Right lobe of liver (tissue), 4 donors: ENCODE measurements at regions not wholly inside any gene's neighbourhood (a gene's known extent, or its start where the extent isn't known, plus 50 kb on each side); places are given as distances from the start of the nearest gene placed in this dataset.

Source experiments
- CTCF ChIP-seq, 4 donors: fragments of 200-600 bp in 3 of 4; fragments of 450-650 bp in 1 of 4; IDR thresholded peaks; one replicate each; pipeline versions ENCODE4 v1.5.1 to v1.8.0; 2016 to 2022; ENCODE audit warnings: antibody characterized with exemption in 4 of 4, mild to moderate bottlenecking in 2 of 4
- POLR2A ChIP-seq: fragments of 450-650 bp; IDR thresholded peaks from one replicate; pipeline ENCODE4 v1.6.1; 2017; ENCODE audit warnings: antibody characterized with exemption, mild to moderate bottlenecking
- donor health status: DM: no; HTN: no; CAD: no.
- donor health status: DM: no; HTN: no; CAD: no.
- donor health status: DM: no; HTN: yes; CAD: no.

- no peak for TF ChIP-seq CTCF (IDR thresholded peaks at IDR 0.05)
- no peak for TF ChIP-seq POLR2A
These were observed 144.6 kb upstream of the SGCD start for GRCh38 chr5:156182174-156182967.
